GM12878 (cell line): ENCODE measurements at regions not wholly inside any gene's neighbourhood (a gene's known extent, or its start where the extent isn't known, plus 50 kb on each side); places are given as distances from the start of the nearest gene placed in this dataset.

Experiments used
- ATAC-seq: fragments of 200-7000 bp; cut with Tn5 transposase; 3 replicates; pipeline ENCODE4 v1.9.1; 2020; ENCODE audit warnings: mild to moderate bottlenecking, moderate library complexity
- BruUV-seq: library from RNA; stranded (reverse); fragments of 400-500 nt; replicated peaks from 2 replicates; lab custom pipeline; 2021; lab: Mats Ljungman, UMichigan
- CTCF ChIA-PET: fragments of 300-600 bp; sonication (Branson Sonifier 250); formaldehyde crosslinking; extraction: SDS; loops from one replicate; lab custom pipeline; 2021; ENCODE audit warnings: inconsistent platforms; lab: Yijun Ruan, JAX
- POLR2A ChIA-PET: fragments of 350-600 bp; formaldehyde crosslinking; extraction: SDS; loops from one replicate; lab custom pipeline; 2021; ENCODE audit warnings: inconsistent platforms; lab: Charles Lee
- RAD21 ChIA-PET: fragments of 300-600 bp; sonication (Branson Sonifier 250); formaldehyde crosslinking; loops from one replicate; lab custom pipeline; 2023; ENCODE audit warnings: antibody characterized with exemption; ENCODE audit not compliant: unreplicated experiment; lab: Charles Lee
- SMC1A ChIA-PET: fragments of 300-600 bp; sonication (Branson Sonifier 250); formaldehyde crosslinking; loops from one replicate; lab custom pipeline; 2023; ENCODE audit not compliant: unreplicated experiment, uncharacterized antibody; lab: Charles Lee
- DNase-seq: peaks from one replicate; pipeline ENCODE4 v3.0.0-alpha.2; 2011; ENCODE audit warnings: low read depth, low spot score
- FAIRE-seq: peaks from 3 replicates; lab custom pipeline; 2011; peaks lifted over from hg19 to GRCh38; lab: Jason Lieb, UNC
- H2AFZ ChIP-seq: 2 replicates; pipeline ENCODE4 v1.6.0; 2011; ENCODE audit warnings: low read depth, low read length, control low read depth; ENCODE audit not compliant: control insufficient read depth
- H3K27ac ChIP-seq: 2 replicates; pipeline ENCODE4 v1.5.1; 2011; ENCODE audit warnings: control low read depth; ENCODE audit not compliant: control insufficient read depth, insufficient read depth
- H3K27me3 ChIP-seq, 2 experiments: replicated peaks in 1 of 2; 2 replicates each; pipeline versions ENCODE4 v1.6.0 to v1.6.1; 2011; ENCODE audit warnings: low read length in 1 of 2; ENCODE audit not compliant: control insufficient read depth in 2 of 2, insufficient read depth in 2 of 2
- H3K36me3 ChIP-seq, 2 experiments: 2 replicates each; pipeline ENCODE4 v1.5.1; 2011; ENCODE audit warnings: low read length in 1 of 2; ENCODE audit not compliant: control insufficient read depth in 2 of 2, insufficient read depth in 2 of 2
- H3K4me1 ChIP-seq: 2 replicates; pipeline ENCODE4 v1.6.1; 2011; ENCODE audit warnings: mild to moderate bottlenecking, low read length, moderate library complexity, mixed read lengths; ENCODE audit not compliant: control insufficient read depth, insufficient read depth
- H3K4me2 ChIP-seq: 2 replicates; pipeline ENCODE4 v1.6.0; 2011; ENCODE audit warnings: control low read depth; ENCODE audit not compliant: control insufficient read depth, insufficient read depth
- H3K4me3 ChIP-seq: fragments of 200-600 bp; sonication (generic); 2 replicates; pipeline ENCODE4 v1.5.1; 2016
- H3K79me2 ChIP-seq: 2 replicates; pipeline ENCODE4 v1.6.0; 2011; ENCODE audit warnings: low read length; ENCODE audit not compliant: control insufficient read depth, insufficient read depth
- H3K9ac ChIP-seq: 2 replicates; pipeline ENCODE4 v1.8.0; 2011; ENCODE audit warnings: low read length, control low read depth, mixed read lengths; ENCODE audit not compliant: control insufficient read depth, insufficient read depth
- H3K9me3 ChIP-seq: replicated peaks from 3 replicates; pipeline ENCODE4 v1.5.1; 2011; ENCODE audit warnings: mild to moderate bottlenecking, low read length; ENCODE audit not compliant: control insufficient read depth, insufficient read depth
- H4K20me1 ChIP-seq: 2 replicates; pipeline ENCODE4 v1.6.0; 2011; ENCODE audit not compliant: control insufficient read depth, insufficient read depth
- CBFB ChIP-seq: IDR thresholded peaks from 2 replicates; pipeline ENCODE4 v1.6.1; 2016; ENCODE audit warnings: antibody characterized with exemption, low read depth
- CEBPZ ChIP-seq: fragments of 150-350 bp; IDR thresholded peaks from 2 replicates; pipeline ENCODE4 v1.6.1; 2016; ENCODE audit warnings: low read depth, low read length
- IKZF2 ChIP-seq, 2 experiments: fragments of 450-650 bp; IDR thresholded peaks; 2 replicates each; pipeline ENCODE4 v1.6.1; 2017; ENCODE audit warnings: mild to moderate bottlenecking in 2 of 2, moderate library complexity in 2 of 2
- MXI1 ChIP-seq: fragments of 150-350 bp; IDR thresholded peaks from 2 replicates; pipeline ENCODE4 v1.6.1; 2011; ENCODE audit warnings: low read depth, mild to moderate bottlenecking, inconsistent platforms, low read length, improper control_type of control experiment
- MYB ChIP-seq: fragments of 150-350 bp; IDR thresholded peaks from 2 replicates; pipeline ENCODE4 v1.6.1; 2014; ENCODE audit warnings: mild to moderate bottlenecking, low read depth, low read length, borderline replicate concordance
- POLR2AphosphoS5 ChIP-seq: IDR thresholded peaks from 2 replicates; pipeline ENCODE4 v1.6.1; 2011; ENCODE audit warnings: mild to moderate bottlenecking, low read length, inconsistent platforms
- SKIL ChIP-seq: fragments of 450-650 bp; IDR thresholded peaks from 2 replicates; pipeline ENCODE4 v1.6.1; 2017; ENCODE audit warnings: mild to moderate bottlenecking, low read depth, inconsistent platforms; ENCODE audit not compliant: poor library complexity, severe bottlenecking
- SMARCA5 ChIP-seq: fragments of 450-650 bp; IDR thresholded peaks from 2 replicates; pipeline ENCODE4 v1.6.1; 2017; ENCODE audit warnings: mild to moderate bottlenecking
- WGBS: methylation state at CpG from one replicate; pipeline ENCODE4 v1.1.6; 2016; ENCODE audit warnings: low lambda C conversion rate; ENCODE audit not compliant: insufficient replicate concordance, insufficient coverage; ENCODE audit errors: missing lambda C conversion rate; 5-methylcytosine and 5-hydroxymethylcytosine counted together
- in situ Hi-C: fragments of 300-500 bp; cut with MboI; formaldehyde crosslinking; loops from 9 replicates; pipeline ENCODE4 v1.14.3; 2018; ENCODE audit warnings: mixed read lengths
- intact Hi-C: fragments of 100-400 bp; cut with micrococcal nuclease; formaldehyde crosslinking; loops from one replicate; pipeline ENCODE4 v1.14.2; 2022; ENCODE audit not compliant: unreplicated experiment

- TF ChIP-seq SKIL (no peak), IKZF2 (IDR thresholded peaks at IDR 0.05) (no peak), MXI1 (no peak)
Observed at GRCh38 chr3:177929310-177929709, 606.9 kb upstream of the KCNMB2 start (continued).

GRCh38 chr3:177930771-177931170 is 605.5 kb upstream of the KCNMB2 start:
- ChIA-PET SMC1A (no interaction called here), POLR2A (interaction anchor here (0.5 kb wide), 1 partner anchor 938 kb away, joined by 3 read pairs; no protein-coding TSS in a partner anchor), RAD21 (no interaction called here), CTCF (no interaction called here)
- no TSS peak for BruUV-seq
- no peak overlapping the region for H3K9ac ChIP-seq
- intact Hi-C loops (no loop called here), in situ Hi-C loops (no loop called here)
- no peaks in the 10 kb centered on the region for H3K79me2 ChIP-seq
- H3K36me3 ChIP-seq, result no peaks in the 10 kb centered on the region
- H3K27me3 ChIP-seq, result no peaks in the 10 kb centered on the region
- no peak for FAIRE-seq
- H3K9me3 ChIP-seq, result no peaks in the 10 kb centered on the region
- no peaks in the 10 kb centered on the region for H4K20me1 ChIP-seq
- WGBS, result 9% methylated on average over 2 of the region's 2 CpGs
- no peak overlapping the region for H3K27ac ChIP-seq
- TF ChIP-seq SMARCA5, result no peak
- no peak for TF ChIP-seq CEBPZ
- TF ChIP-seq CBFB, result no peak
- no peak for TF ChIP-seq POLR2AphosphoS5
- TF ChIP-seq MYB, result no peak
- no peak for DNase-seq
- ATAC-seq, result no peak
- H3K4me1 ChIP-seq, result no peaks in the 10 kb centered on the region
- H3K4me2 ChIP-seq, result no peak overlapping the region
- no peak overlapping the region for H3K4me3 ChIP-seq
- no peak overlapping the region for H2AFZ ChIP-seq
